ENCODE measurements at regions not wholly inside any gene's neighbourhood (a gene's known extent, or its start where the extent isn't known, plus 50 kb on each side); places are given as distances from the start of the nearest gene placed in this dataset.

DNA sequence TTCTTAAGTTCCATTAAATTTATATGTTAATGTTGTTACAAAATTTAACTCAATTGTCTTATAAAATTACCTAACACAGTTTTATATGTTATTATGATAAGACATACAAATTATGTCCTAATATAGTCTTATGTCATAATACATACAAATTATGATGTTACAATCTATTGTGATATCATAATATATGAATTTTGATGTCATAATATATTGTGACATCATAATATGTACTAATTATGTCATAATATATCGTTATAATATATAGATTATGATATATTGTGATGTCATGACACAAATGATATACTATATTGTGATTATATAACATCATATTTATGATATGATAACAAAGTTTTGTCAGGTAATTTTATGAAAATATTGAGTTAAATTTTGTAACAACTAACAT lies 1789.6 kb downstream of the TP53TG3F start:
- Histone ChIP-seq H3K4me1 (ENCODE audit: control insufficient read depth, extremely low read depth, insufficient read depth, low read length) (no peaks in the 10 kb centered on the region), H3K9ac (ENCODE audit: control insufficient read depth, extremely low read depth, insufficient read depth, low read length) (no peak overlapping the region), H3K9me1 (ENCODE audit: control insufficient read depth, extremely low read depth, insufficient read depth, low read length) (no peaks in the 10 kb centered on the region), H3K4me3 (ENCODE audit: control insufficient read depth in 2 of 3, extremely low read depth in 1 of 3, insufficient read depth in 2 of 3, low read depth in 1 of 3, low read length in 3 of 3) (no peak overlapping the region), H4K20me1 (ENCODE audit: control insufficient read depth, extremely low read depth, insufficient read depth, low read length) (no peaks in the 10 kb centered on the region), H3K36me3 (ENCODE audit: control insufficient read depth in 2 of 2, extremely low read depth in 1 of 2, insufficient read depth in 2 of 2, low read length in 2 of 2) (no peaks in the 10 kb centered on the region), H3K4me2 (ENCODE audit: control insufficient read depth, extremely low read depth, insufficient read depth, low read depth, low read length) (no peak overlapping the region), H2AFZ (ENCODE audit: control insufficient read depth, low read length) (no peak overlapping the region), H3K79me2 (ENCODE audit: control insufficient read depth, insufficient read depth, low read length) (no peaks in the 10 kb centered on the region), H3K9me3 (ENCODE audit: control insufficient read depth, low read depth, low read length) (no peaks in the 10 kb centered on the region), H3K27ac (ENCODE audit: control insufficient read depth, insufficient read depth, low read length) (no peak overlapping the region), H3K27me3 (ENCODE audit: control insufficient read depth, extremely low read depth, insufficient read depth, low read length) (no peaks in the 10 kb centered on the region)
- no peak for DNase-seq (ENCODE audit: low read depth, low spot score)
- FAIRE-seq, result no peak
- dilution Hi-C loops (cut with MboI; ENCODE audit: extremely low pct_ligation_motif_present, low sequenced_read_pairs), result no loop called here
- TF ChIP-seq EZH2 (IDR thresholded peaks at IDR 0.05; ENCODE audit: low read length), result no peak
- TF ChIP-seq CTCF (optimal IDR thresholded peaks at IDR 0.05 in 1 of 3, IDR thresholded peaks at IDR 0.05 in 1 of 3, conservative IDR thresholded peaks at IDR 0.05 in 1 of 3; ENCODE audit: extremely low read depth in 1 of 3, insufficient read depth in 2 of 3, low read length in 3 of 3), result no peak

DNA sequence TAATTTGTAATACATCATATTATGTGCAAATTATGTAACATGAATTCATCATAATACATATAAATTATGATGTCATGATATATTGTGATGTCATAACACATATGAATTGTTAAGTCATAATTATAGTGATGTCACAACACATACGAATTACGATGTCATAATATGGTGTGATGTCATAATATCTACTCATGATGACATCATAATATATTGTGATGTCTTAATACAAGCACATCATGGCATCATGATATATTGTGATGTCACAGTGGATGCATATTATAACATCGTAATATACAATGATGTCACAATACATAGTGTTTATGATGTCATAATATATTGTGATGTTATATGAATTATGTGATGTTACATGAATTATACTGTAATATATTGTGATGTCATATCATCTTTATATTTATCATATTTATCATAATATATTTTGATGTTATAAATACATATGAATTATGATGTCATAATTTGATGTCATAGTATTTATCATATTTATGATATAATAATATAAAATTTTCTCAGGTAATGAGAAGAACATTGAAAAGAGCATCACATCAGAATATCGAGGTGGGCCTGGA lies 1793.0 kb downstream of the TP53TG3F start:
- DNase-seq (ENCODE audit: low read depth, low spot score) (no peak), FAIRE-seq (no peak)
- H3K36me3 ChIP-seq (ENCODE audit: control insufficient read depth in 2 of 2, extremely low read depth in 1 of 2, insufficient read depth in 2 of 2, low read length in 2 of 2), result no peaks in the 10 kb centered on the region
- dilution Hi-C loops (cut with MboI; ENCODE audit: extremely low pct_ligation_motif_present, low sequenced_read_pairs), result no loop called here
- no peak overlapping the region for H3K4me3 ChIP-seq (ENCODE audit: control insufficient read depth in 2 of 3, extremely low read depth in 1 of 3, insufficient read depth in 2 of 3, low read depth in 1 of 3, low read length in 3 of 3)
- no peak overlapping the region for H2AFZ ChIP-seq (ENCODE audit: control insufficient read depth, low read length)
- H3K9me1 ChIP-seq (ENCODE audit: control insufficient read depth, extremely low read depth, insufficient read depth, low read length), result no peaks in the 10 kb centered on the region
- no peaks in the 10 kb centered on the region for H3K27me3 ChIP-seq (ENCODE audit: control insufficient read depth, extremely low read depth, insufficient read depth, low read length)
- H3K79me2 ChIP-seq (ENCODE audit: control insufficient read depth, insufficient read depth, low read length), result no peaks in the 10 kb centered on the region
- no peaks in the 10 kb centered on the region for H4K20me1 ChIP-seq (ENCODE audit: control insufficient read depth, extremely low read depth, insufficient read depth, low read length)
- no peaks in the 10 kb centered on the region for H3K4me1 ChIP-seq (ENCODE audit: control insufficient read depth, extremely low read depth, insufficient read depth, low read length)
- no peak overlapping the region for H3K4me2 ChIP-seq (ENCODE audit: control insufficient read depth, extremely low read depth, insufficient read depth, low read depth, low read length)
- H3K9ac ChIP-seq (ENCODE audit: control insufficient read depth, extremely low read depth, insufficient read depth, low read length), result no peak overlapping the region
- no peak overlapping the region for H3K27ac ChIP-seq (ENCODE audit: control insufficient read depth, insufficient read depth, low read length)
- no peaks in the 10 kb centered on the region for H3K9me3 ChIP-seq (ENCODE audit: control insufficient read depth, low read depth, low read length)
- TF ChIP-seq EZH2 (IDR thresholded peaks at IDR 0.05; ENCODE audit: low read length) (no peak), CTCF (optimal IDR thresholded peaks at IDR 0.05 in 1 of 3, IDR thresholded peaks at IDR 0.05 in 1 of 3, conservative IDR thresholded peaks at IDR 0.05 in 1 of 3; ENCODE audit: extremely low read depth in 1 of 3, insufficient read depth in 2 of 3, low read length in 3 of 3) (no peak)

Data from keratinocyte (primary cell).